Upper lobe of left lung (tissue), 6 donors: ENCODE measurements at regions not wholly inside any gene's neighbourhood (a gene's known extent, or its start where the extent isn't known, plus 50 kb on each side); places are given as distances from the start of the nearest gene placed in this dataset.

ENCODE experiments used
- ATAC-seq, 2 donors: fragments of 200-7000 bp; cut with Tn5 transposase; one replicate each; pipeline ENCODE4 v1.9.1; 2022; ENCODE audit warnings: mild to moderate bottlenecking in 2 of 2, moderate library complexity in 2 of 2; ENCODE audit not compliant: low FRiP score in 2 of 2
- DNase-seq, 2 donors: peaks; one replicate each; pipeline ENCODE4 v3.0.0-alpha.2; 2019 to 2020
- H3K27ac ChIP-seq, 4 donors: fragments of 200-600 bp; sonication (generic); one replicate each; pipeline ENCODE4 v1.5.1; 2016 to 2019
- H3K27me3 ChIP-seq, 4 donors: fragments of 200-600 bp; sonication (generic); one replicate each; pipeline ENCODE4 v1.5.1; 2017 to 2019
- H3K36me3 ChIP-seq, 4 donors: fragments of 200-600 bp; sonication (generic); one replicate each; pipeline ENCODE4 v1.5.1; 2016 to 2019
- H3K4me1 ChIP-seq, 4 donors: fragments of 200-600 bp; sonication (generic); one replicate each; pipeline ENCODE4 v1.5.1; 2018 to 2019
- H3K4me3 ChIP-seq, 4 donors: fragments of 200-600 bp; sonication (generic); one replicate each; pipeline ENCODE4 v1.5.1; 2017 to 2019; ENCODE audit warnings: mild to moderate bottlenecking in 2 of 4, moderate library complexity in 1 of 4
- H3K9me3 ChIP-seq, 4 donors: fragments of 200-600 bp; sonication (generic); one replicate each; pipeline ENCODE4 v1.5.1; 2018 to 2019
- EP300 ChIP-seq, 4 donors: sonication (generic); formaldehyde crosslinking; IDR thresholded peaks; one replicate each; pipeline ENCODE4 v1.5.1; 2017; ENCODE audit warnings: antibody characterized with exemption in 4 of 4, control low read depth in 2 of 4
- POLR2A ChIP-seq, 4 donors: fragments of 450-650 bp; IDR thresholded peaks; one replicate each; pipeline ENCODE4 v1.5.1; 2016 to 2017; ENCODE audit warnings: antibody characterized with exemption in 4 of 4, mild to moderate bottlenecking in 2 of 4
- POLR2AphosphoS5 ChIP-seq, 2 donors: sonication (generic); formaldehyde crosslinking; IDR thresholded peaks; one replicate each; pipeline ENCODE4 v1.5.1; 2017; ENCODE audit warnings: antibody characterized with exemption in 2 of 2
- WGBS, 2 donors: methylation state at CpG; one replicate each; pipeline ENCODE4 v1.1.5; 2017 to 2018; 5-methylcytosine and 5-hydroxymethylcytosine counted together
- TF ChIP-seq, protein P1 (sequence below), 6 experiments: fragments of 450-650 bp in 4 of 6; fragments of 200-600 bp in 2 of 6; sonication (generic) in 2 of 6; IDR thresholded peaks; one replicate each; pipeline ENCODE4 v1.5.1; 2016 to 2019; ENCODE audit warnings: antibody characterized with exemption in 6 of 6
- donor health status: DM: no; HTN: no; CAD: no; lungs with moderate emphysema.
- donor health status: DM: no; HTN: yes; CAD: no; lungs with severe emphysema.

- Histone ChIP-seq H3K36me3 (no peaks in the 10 kb centered on the region), H3K4me3 (no peak overlapping the region), H3K4me1 (no peaks in the 10 kb centered on the region), H3K9me3 (no peaks in the 10 kb centered on the region), H3K27me3 (no peaks in the 10 kb centered on the region), H3K27ac (no peak overlapping the region)
- TF ChIP-seq POLR2A (IDR thresholded peaks at IDR 0.05) (no peak), EP300 (IDR thresholded peaks at IDR 0.05) (no peak), POLR2AphosphoS5 (IDR thresholded peaks at IDR 0.05) (no peak)
- TF ChIP-seq, protein P1, sequence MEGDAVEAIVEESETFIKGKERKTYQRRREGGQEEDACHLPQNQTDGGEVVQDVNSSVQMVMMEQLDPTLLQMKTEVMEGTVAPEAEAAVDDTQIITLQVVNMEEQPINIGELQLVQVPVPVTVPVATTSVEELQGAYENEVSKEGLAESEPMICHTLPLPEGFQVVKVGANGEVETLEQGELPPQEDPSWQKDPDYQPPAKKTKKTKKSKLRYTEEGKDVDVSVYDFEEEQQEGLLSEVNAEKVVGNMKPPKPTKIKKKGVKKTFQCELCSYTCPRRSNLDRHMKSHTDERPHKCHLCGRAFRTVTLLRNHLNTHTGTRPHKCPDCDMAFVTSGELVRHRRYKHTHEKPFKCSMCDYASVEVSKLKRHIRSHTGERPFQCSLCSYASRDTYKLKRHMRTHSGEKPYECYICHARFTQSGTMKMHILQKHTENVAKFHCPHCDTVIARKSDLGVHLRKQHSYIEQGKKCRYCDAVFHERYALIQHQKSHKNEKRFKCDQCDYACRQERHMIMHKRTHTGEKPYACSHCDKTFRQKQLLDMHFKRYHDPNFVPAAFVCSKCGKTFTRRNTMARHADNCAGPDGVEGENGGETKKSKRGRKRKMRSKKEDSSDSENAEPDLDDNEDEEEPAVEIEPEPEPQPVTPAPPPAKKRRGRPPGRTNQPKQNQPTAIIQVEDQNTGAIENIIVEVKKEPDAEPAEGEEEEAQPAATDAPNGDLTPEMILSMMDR (IDR thresholded peaks at IDR 0.05), result no peak
- WGBS, 2 donors, result 98 to 100% methylated on average over 1 of the region's 1 CpG
- no peak for ATAC-seq
- DNase-seq, result no peak
These were observed 249.8 kb downstream of the NR2F1-AS1 start for GRCh38 chr5:93331241-93331640.

GRCh38 chr5:93330506-93330905 lies 250.5 kb downstream of the NR2F1-AS1 start:
- ATAC-seq (no peak), DNase-seq (no peak)
- Histone ChIP-seq H3K27me3 (no peaks in the 10 kb centered on the region), H3K27ac (no peak overlapping the region), H3K4me3 (no peak overlapping the region), H3K4me1 (no peaks in the 10 kb centered on the region), H3K9me3 (no peaks in the 10 kb centered on the region), H3K36me3 (no peaks in the 10 kb centered on the region)
- WGBS, 2 donors, result 48 to 49% methylated on average over 2 of the region's 2 CpGs
- no peak for TF ChIP-seq EP300 (IDR thresholded peaks at IDR 0.05)
- no peak for TF ChIP-seq POLR2A (IDR thresholded peaks at IDR 0.05)
- no peak for TF ChIP-seq POLR2AphosphoS5 (IDR thresholded peaks at IDR 0.05)
- TF ChIP-seq, protein P1 (IDR thresholded peaks at IDR 0.05), result no peak

- H3K4me1 ChIP-seq, result no peaks in the 10 kb centered on the region
- no peak for DNase-seq
- no peak overlapping the region for H3K27ac ChIP-seq
- ATAC-seq, result no peak
- H3K27me3 ChIP-seq, result no peaks in the 10 kb centered on the region
- H3K9me3 ChIP-seq, result no peaks in the 10 kb centered on the region
- no peaks in the 10 kb centered on the region for H3K36me3 ChIP-seq
- TF ChIP-seq POLR2AphosphoS5 (IDR thresholded peaks at IDR 0.05) (no peak), POLR2A (IDR thresholded peaks at IDR 0.05) (no peak), EP300 (IDR thresholded peaks at IDR 0.05) (no peak)
- TF ChIP-seq, protein P1 (IDR thresholded peaks at IDR 0.05), result no peak
- H3K4me3 ChIP-seq, result no peak overlapping the region
- 69 to 80% methylated on average over 1 of the region's 1 CpG for WGBS, 2 donors
These were observed 251.3 kb downstream of the NR2F1-AS1 start for GRCh38 chr5:93329756-93330155.

- Histone ChIP-seq H3K4me3 (no peak overlapping the region), H3K36me3 (no peaks in the 10 kb centered on the region), H3K4me1 (no peaks in the 10 kb centered on the region), H3K27ac (no peak overlapping the region), H3K9me3 (no peaks in the 10 kb centered on the region), H3K27me3 (no peaks in the 10 kb centered on the region)
- DNase-seq (no peak), ATAC-seq (no peak)
- WGBS, 2 donors, result 47 to 56% methylated on average over 1 of the region's 1 CpG
- TF ChIP-seq, protein P1 (IDR thresholded peaks at IDR 0.05), result no peak
- TF ChIP-seq POLR2AphosphoS5 (IDR thresholded peaks at IDR 0.05) (no peak), EP300 (IDR thresholded peaks at IDR 0.05) (no peak), POLR2A (IDR thresholded peaks at IDR 0.05) (no peak)
These were observed 252.2 kb downstream of the NR2F1-AS1 start for GRCh38 chr5:93328833-93329232.

- no peak for DNase-seq
- Histone ChIP-seq H3K27me3 (no peaks in the 10 kb centered on the region), H3K4me1 (no peaks in the 10 kb centered on the region), H3K4me3 (no peak overlapping the region), H3K27ac (no peak overlapping the region), H3K9me3 (no peaks in the 10 kb centered on the region), H3K36me3 (no peaks in the 10 kb centered on the region)
- WGBS, 2 donors, result 35 to 75% methylated on average over 1 of the region's 1 CpG
- no peak for ATAC-seq
- TF ChIP-seq POLR2A (IDR thresholded peaks at IDR 0.05), result no peak
- no peak for TF ChIP-seq POLR2AphosphoS5 (IDR thresholded peaks at IDR 0.05)
- TF ChIP-seq, protein P1 (IDR thresholded peaks at IDR 0.05), result no peak
- no peak for TF ChIP-seq EP300 (IDR thresholded peaks at IDR 0.05)
These were observed 253.4 kb downstream of the NR2F1-AS1 start for GRCh38 chr5:93327605-93328004.
